Glutamatergic neuron (in vitro differentiated cells): ENCODE measurements at regions not wholly inside any gene's neighbourhood (a gene's known extent, or its start where the extent isn't known, plus 50 kb on each side); places are given as distances from the start of the nearest gene placed in this dataset.

Source experiments
- DNase-seq: peaks from one replicate; pipeline ENCODE4 v3.0.0; 2022
- H3K27ac Mint-ChIP-seq: one replicate; pipeline ENCODE4 v1.8.0; 2020; ENCODE audit warnings: mild to moderate bottlenecking, mixed read lengths, inconsistent platforms; ENCODE audit not compliant: unreplicated experiment
- H3K27me3 Mint-ChIP-seq: one replicate; pipeline ENCODE4 v1.8.0; 2020; ENCODE audit warnings: mild to moderate bottlenecking, moderate library complexity, mixed read lengths, inconsistent platforms; ENCODE audit not compliant: unreplicated experiment
- H3K36me3 Mint-ChIP-seq: one replicate; pipeline ENCODE4 v1.8.0; 2020; ENCODE audit warnings: mild to moderate bottlenecking, mixed read lengths, inconsistent platforms; ENCODE audit not compliant: unreplicated experiment
- H3K4me1 Mint-ChIP-seq: one replicate; pipeline ENCODE4 v1.8.0; 2020; ENCODE audit warnings: mild to moderate bottlenecking, low read depth, mixed read lengths, inconsistent platforms; ENCODE audit not compliant: unreplicated experiment
- H3K4me3 Mint-ChIP-seq: one replicate; pipeline ENCODE4 v1.8.0; 2020; ENCODE audit warnings: mild to moderate bottlenecking, mixed read lengths, inconsistent platforms; ENCODE audit not compliant: unreplicated experiment
- H3K9me3 Mint-ChIP-seq: one replicate; pipeline ENCODE4 v1.8.0; 2020; ENCODE audit warnings: mild to moderate bottlenecking, moderate library complexity, mixed read lengths, inconsistent platforms; ENCODE audit not compliant: unreplicated experiment
- TF ChIP-seq, protein P1 (sequence below): fragments of 200-600 bp; sonication (generic); IDR thresholded peaks from one replicate; pipeline ENCODE4 v1.5.0; 2021; ENCODE audit not compliant: partially characterized antibody, unreplicated experiment

DNA sequence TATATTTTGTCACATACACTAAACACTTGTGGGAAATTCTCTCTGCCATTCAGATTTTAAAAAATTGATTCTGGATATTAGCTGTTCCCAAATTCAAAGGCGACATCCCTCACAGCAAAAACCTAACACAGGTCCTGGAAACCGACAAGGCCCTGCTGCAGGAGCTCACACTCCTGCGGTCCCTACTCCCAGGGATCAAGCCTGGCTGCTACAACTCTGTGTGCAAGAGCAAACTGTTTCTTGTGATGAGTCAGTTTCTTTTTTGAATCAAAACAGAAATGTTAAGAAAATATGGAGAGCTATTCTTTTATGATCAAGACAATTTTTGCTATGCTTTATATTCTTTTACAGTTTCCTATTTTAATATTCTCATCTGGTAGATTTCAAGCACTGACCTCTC is 51.0 kb upstream of the TJP1 start:
- no peak overlapping the region for H3K27ac Mint-ChIP-seq
- no peak overlapping the region for H3K4me3 Mint-ChIP-seq
- DNase-seq, result no peak
- H3K9me3 Mint-ChIP-seq, result peaks cover 2% of the 10 kb centered on the region
- TF ChIP-seq, protein P1, sequence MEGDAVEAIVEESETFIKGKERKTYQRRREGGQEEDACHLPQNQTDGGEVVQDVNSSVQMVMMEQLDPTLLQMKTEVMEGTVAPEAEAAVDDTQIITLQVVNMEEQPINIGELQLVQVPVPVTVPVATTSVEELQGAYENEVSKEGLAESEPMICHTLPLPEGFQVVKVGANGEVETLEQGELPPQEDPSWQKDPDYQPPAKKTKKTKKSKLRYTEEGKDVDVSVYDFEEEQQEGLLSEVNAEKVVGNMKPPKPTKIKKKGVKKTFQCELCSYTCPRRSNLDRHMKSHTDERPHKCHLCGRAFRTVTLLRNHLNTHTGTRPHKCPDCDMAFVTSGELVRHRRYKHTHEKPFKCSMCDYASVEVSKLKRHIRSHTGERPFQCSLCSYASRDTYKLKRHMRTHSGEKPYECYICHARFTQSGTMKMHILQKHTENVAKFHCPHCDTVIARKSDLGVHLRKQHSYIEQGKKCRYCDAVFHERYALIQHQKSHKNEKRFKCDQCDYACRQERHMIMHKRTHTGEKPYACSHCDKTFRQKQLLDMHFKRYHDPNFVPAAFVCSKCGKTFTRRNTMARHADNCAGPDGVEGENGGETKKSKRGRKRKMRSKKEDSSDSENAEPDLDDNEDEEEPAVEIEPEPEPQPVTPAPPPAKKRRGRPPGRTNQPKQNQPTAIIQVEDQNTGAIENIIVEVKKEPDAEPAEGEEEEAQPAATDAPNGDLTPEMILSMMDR, result no peak
- peaks cover 37% of the 10 kb centered on the region for H3K4me1 Mint-ChIP-seq
- no peaks in the 10 kb centered on the region for H3K36me3 Mint-ChIP-seq
- peaks cover 4% of the 10 kb centered on the region for H3K27me3 Mint-ChIP-seq

DNA sequence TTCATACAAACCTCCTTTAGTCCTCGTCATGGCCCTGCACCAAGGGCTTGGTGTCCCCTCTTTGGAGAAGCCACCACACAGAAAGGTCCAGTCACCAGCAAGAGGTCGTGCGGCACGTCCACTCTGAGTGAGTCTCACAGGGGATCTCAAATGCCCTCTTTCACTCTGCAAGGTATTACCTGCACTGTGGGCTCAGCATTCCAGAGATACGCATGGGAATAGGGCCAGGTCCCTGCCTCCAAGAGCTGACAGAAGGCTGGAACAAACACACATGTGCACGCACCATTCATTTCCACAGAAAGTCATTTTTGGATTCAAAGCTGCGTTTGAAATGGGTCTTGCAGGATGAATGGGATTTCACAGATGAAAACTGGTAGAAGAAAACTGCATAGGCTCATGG is 50.4 kb upstream of the TJP1 start:
- Mint-ChIP-seq H3K4me1 (peaks cover 37% of the 10 kb centered on the region), H3K4me3 (peak overlapping the region; percentile 13), H3K27ac (no peak overlapping the region), H3K9me3 (peaks cover 2% of the 10 kb centered on the region), H3K36me3 (no peaks in the 10 kb centered on the region), H3K27me3 (peaks cover 4% of the 10 kb centered on the region)
- TF ChIP-seq, protein P1, result no peak
- DNase-seq, result no peak
